B cell (primary cell): ENCODE measurements at regions not wholly inside any gene's neighbourhood (a gene's known extent, or its start where the extent isn't known, plus 50 kb on each side); places are given as distances from the start of the nearest gene placed in this dataset.

Source experiments
- CTCF ChIP-seq: fragments of 200-600 bp; IDR thresholded peaks from one replicate; pipeline ENCODE4 v1.8.0; 2022; ENCODE audit warnings: antibody characterized with exemption, mild to moderate bottlenecking
- EZH2 ChIP-seq: IDR thresholded peaks from 2 replicates; pipeline ENCODE4 v1.6.1; 2012; ENCODE audit warnings: borderline replicate concordance, low read depth, mild to moderate bottlenecking, moderate library complexity, low read length; ENCODE audit not compliant: insufficient read depth, poor library complexity, severe bottlenecking

- no peak for TF ChIP-seq EZH2
- TF ChIP-seq CTCF = no peak
These were observed 437.8 kb upstream of the CADM1 start for GRCh38 chr11:115942011-115942410.
